MM.1S (cell line): ENCODE measurements at regions not wholly inside any gene's neighbourhood (a gene's known extent, or its start where the extent isn't known, plus 50 kb on each side); places are given as distances from the start of the nearest gene placed in this dataset.

ENCODE experiments used
- DNase-seq: peaks from one replicate; pipeline ENCODE4 v3.0.0-alpha.2; 2015
- H2AFZ ChIP-seq: fragments of 300-600 bp; sonication (generic); 2 replicates; pipeline ENCODE4 v1.6.0; 2016; ENCODE audit warnings: antibody characterized with exemption, low read length
- H3F3A ChIP-seq: fragments of 300-600 bp; sonication (generic); 2 replicates; pipeline ENCODE4 v1.6.1; 2016; ENCODE audit warnings: mild to moderate bottlenecking, antibody characterized with exemption, low read length, moderate library complexity, mixed read lengths; ENCODE audit not compliant: insufficient read depth
- H3K27ac ChIP-seq: fragments of 300-600 bp; sonication (generic); 2 replicates; pipeline ENCODE4 v1.5.1; 2016; ENCODE audit warnings: mild to moderate bottlenecking, low read length
- H3K27me3 ChIP-seq: fragments of 300-600 bp; sonication (generic); replicated peaks from 2 replicates; pipeline ENCODE4 v1.6.0; 2016; ENCODE audit warnings: low read length; ENCODE audit not compliant: insufficient read depth
- H3K36me3 ChIP-seq: fragments of 300-600 bp; sonication (generic); replicated peaks from 2 replicates; pipeline ENCODE4 v1.6.1; 2016; ENCODE audit warnings: mild to moderate bottlenecking, low read length, mixed read lengths; ENCODE audit not compliant: insufficient read depth
- H3K4me1 ChIP-seq: fragments of 300-600 bp; sonication (generic); 2 replicates; pipeline ENCODE4 v1.6.1; 2016; ENCODE audit warnings: low read length, mixed read lengths
- H3K4me2 ChIP-seq: fragments of 300-600 bp; sonication (generic); 2 replicates; pipeline ENCODE4 v1.6.0; 2016; ENCODE audit warnings: low read depth, low read length
- H3K4me3 ChIP-seq: fragments of 300-600 bp; sonication (generic); 2 replicates; pipeline ENCODE4 v1.5.1; 2016; ENCODE audit warnings: low read length, mixed read lengths
- H3K79me2 ChIP-seq: fragments of 300-600 bp; sonication (generic); 2 replicates; pipeline ENCODE4 v1.6.1; 2016; ENCODE audit warnings: mixed run types, low read length, mixed read lengths
- H3K9ac ChIP-seq: fragments of 300-600 bp; sonication (generic); 2 replicates; pipeline ENCODE4 v1.6.1; 2016; ENCODE audit warnings: low read length, mixed read lengths
- H3K9me2 ChIP-seq: fragments of 300-600 bp; sonication (generic); replicated peaks from 2 replicates; pipeline ENCODE4 v1.6.1; 2016; ENCODE audit warnings: mild to moderate bottlenecking, low read length, mixed read lengths; ENCODE audit not compliant: insufficient read depth
- H3K9me3 ChIP-seq: fragments of 300-600 bp; sonication (generic); replicated peaks from 2 replicates; pipeline ENCODE4 v1.6.1; 2016; ENCODE audit warnings: mild to moderate bottlenecking, low read length, mixed read lengths; ENCODE audit not compliant: insufficient read depth
- H4K20me1 ChIP-seq: fragments of 300-600 bp; sonication (generic); 2 replicates; pipeline ENCODE4 v1.6.1; 2016; ENCODE audit warnings: mild to moderate bottlenecking, low read length, moderate library complexity, mixed read lengths; ENCODE audit not compliant: insufficient read depth
- EZH2 ChIP-seq: fragments of 300-600 bp; sonication (generic); optimal IDR thresholded peaks from 2 replicates; pipeline ENCODE3; 2017; ENCODE audit warnings: low read depth, mild to moderate bottlenecking, antibody characterized with exemption, low read length, mixed read lengths
- EZH2phosphoT487 ChIP-seq: fragments of 300-600 bp; sonication (generic); IDR thresholded peaks from 2 replicates; pipeline ENCODE4 v1.6.1; 2018; ENCODE audit warnings: antibody characterized with exemption, low read length
- TF ChIP-seq, protein P1 (sequence below): fragments of 300-600 bp; sonication (generic); IDR thresholded peaks from 2 replicates; pipeline ENCODE4 v1.5.1; 2016; ENCODE audit warnings: antibody characterized with exemption, low read length, mixed read lengths

DNA sequence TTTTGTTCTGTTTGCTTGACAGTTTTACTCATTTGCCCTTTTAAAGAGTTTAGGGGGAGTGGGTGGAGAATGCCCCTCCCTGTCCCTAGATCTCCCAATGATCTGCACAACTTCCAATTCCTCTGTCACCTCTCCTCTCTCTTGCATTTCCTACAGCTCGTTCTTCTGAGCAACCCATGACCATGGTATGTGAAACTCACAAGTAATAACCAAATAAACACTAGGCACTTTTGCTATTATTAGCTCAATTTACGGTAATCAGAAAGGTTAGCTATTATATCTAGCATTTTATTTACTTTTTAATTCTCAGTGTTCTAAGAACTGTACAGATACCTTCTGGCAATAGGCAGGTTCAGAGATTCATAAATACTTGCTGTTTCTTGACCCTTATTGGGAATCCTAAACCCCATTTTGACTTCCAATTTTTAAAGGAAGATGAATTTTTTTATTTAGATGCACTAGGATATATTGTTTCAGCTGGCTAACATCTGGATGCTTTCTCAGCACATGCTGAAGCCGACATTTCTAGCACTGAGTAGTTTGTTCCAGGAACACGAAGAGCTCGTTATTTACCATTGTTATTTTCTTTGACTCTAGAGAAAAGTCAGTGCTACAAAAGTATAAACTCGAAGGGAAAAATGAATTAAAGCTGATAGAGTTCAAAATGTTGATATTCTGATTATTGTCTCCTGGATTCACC lies 194.7 kb upstream of the TLL1 start:
- no peaks in the 10 kb centered on the region for H4K20me1 ChIP-seq
- H3K9me2 ChIP-seq = no peaks in the 10 kb centered on the region
- H3K4me3 ChIP-seq = no peak overlapping the region
- no peaks in the 10 kb centered on the region for H3K27me3 ChIP-seq
- TF ChIP-seq, protein P1, sequence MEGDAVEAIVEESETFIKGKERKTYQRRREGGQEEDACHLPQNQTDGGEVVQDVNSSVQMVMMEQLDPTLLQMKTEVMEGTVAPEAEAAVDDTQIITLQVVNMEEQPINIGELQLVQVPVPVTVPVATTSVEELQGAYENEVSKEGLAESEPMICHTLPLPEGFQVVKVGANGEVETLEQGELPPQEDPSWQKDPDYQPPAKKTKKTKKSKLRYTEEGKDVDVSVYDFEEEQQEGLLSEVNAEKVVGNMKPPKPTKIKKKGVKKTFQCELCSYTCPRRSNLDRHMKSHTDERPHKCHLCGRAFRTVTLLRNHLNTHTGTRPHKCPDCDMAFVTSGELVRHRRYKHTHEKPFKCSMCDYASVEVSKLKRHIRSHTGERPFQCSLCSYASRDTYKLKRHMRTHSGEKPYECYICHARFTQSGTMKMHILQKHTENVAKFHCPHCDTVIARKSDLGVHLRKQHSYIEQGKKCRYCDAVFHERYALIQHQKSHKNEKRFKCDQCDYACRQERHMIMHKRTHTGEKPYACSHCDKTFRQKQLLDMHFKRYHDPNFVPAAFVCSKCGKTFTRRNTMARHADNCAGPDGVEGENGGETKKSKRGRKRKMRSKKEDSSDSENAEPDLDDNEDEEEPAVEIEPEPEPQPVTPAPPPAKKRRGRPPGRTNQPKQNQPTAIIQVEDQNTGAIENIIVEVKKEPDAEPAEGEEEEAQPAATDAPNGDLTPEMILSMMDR = no peak
- TF ChIP-seq EZH2phosphoT487 = no peak
- no peak for TF ChIP-seq EZH2
- no peaks in the 10 kb centered on the region for H3K79me2 ChIP-seq
- no peaks in the 10 kb centered on the region for H3K9me3 ChIP-seq
- H3K4me1 ChIP-seq = no peaks in the 10 kb centered on the region
- no peak overlapping the region for H2AFZ ChIP-seq
- H3K9ac ChIP-seq = no peak overlapping the region
- H3F3A ChIP-seq = no peaks in the 10 kb centered on the region
- H3K36me3 ChIP-seq = no peaks in the 10 kb centered on the region
- H3K27ac ChIP-seq = no peak overlapping the region
- no peak for DNase-seq
- no peak overlapping the region for H3K4me2 ChIP-seq

DNA sequence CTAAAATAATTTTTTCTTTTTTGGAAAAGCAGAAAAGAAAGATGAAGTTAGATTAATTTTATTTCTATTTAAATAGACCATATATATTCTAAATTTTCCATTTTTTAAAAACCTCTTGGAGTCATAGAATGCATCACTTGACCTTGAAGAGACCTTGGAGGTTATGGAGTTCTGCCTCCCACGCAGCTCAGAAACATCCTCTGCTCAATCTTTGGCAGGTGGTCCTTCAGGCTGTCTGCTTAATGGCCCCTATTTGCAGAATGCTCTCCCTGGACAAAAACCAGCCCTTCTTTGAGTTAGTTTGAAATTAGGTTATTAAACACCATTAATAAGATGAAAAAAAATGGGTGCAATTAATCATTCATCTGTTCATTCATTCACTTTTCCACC lies 194.1 kb upstream of the TLL1 start:
- TF ChIP-seq, protein P1 = no peak
- TF ChIP-seq EZH2 = no peak
- no peak for TF ChIP-seq EZH2phosphoT487

DNA sequence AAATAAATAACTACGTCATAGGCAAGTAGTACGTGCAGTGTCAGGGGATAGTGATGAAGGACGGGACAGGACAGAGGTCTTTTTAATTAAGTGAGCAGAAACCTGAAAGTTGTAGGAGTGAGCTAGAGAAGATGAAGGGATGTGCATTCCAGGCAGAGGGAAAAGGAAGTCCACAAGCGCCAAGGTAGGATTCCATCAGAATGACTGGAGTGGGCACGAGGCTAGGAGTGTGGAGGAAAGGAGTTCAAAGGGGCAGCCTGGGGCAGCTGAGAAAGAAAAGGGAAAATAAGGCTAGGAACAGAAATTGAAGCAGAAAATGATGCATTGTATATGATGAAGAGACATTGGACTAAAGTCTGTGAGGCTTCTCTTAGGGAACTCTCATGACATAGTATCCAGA lies 192.2 kb upstream of the TLL1 start:
- no peaks in the 10 kb centered on the region for H3K9me3 ChIP-seq
- H3F3A ChIP-seq = no peaks in the 10 kb centered on the region
- no peak overlapping the region for H3K4me2 ChIP-seq
- H3K9me2 ChIP-seq = no peaks in the 10 kb centered on the region
- no peaks in the 10 kb centered on the region for H3K27me3 ChIP-seq
- no peaks in the 10 kb centered on the region for H3K79me2 ChIP-seq
- no peaks in the 10 kb centered on the region for H3K36me3 ChIP-seq
- H3K4me3 ChIP-seq = no peak overlapping the region
- TF ChIP-seq EZH2phosphoT487 = no peak
- TF ChIP-seq, protein P1 = no peak
- H3K4me1 ChIP-seq = no peaks in the 10 kb centered on the region
- no peak for DNase-seq
- H4K20me1 ChIP-seq = no peaks in the 10 kb centered on the region
- H3K9ac ChIP-seq = no peak overlapping the region
- no peak overlapping the region for H2AFZ ChIP-seq
- H3K27ac ChIP-seq = no peak overlapping the region

More for the DNA sequence above, 194.1 kb upstream of the TLL1 start:
- Histone ChIP-seq H3K27me3 (no peaks in the 10 kb centered on the region), H2AFZ (no peak overlapping the region), H3K27ac (no peak overlapping the region), H3K9ac (no peak overlapping the region), H3K4me1 (no peaks in the 10 kb centered on the region), H3K36me3 (no peaks in the 10 kb centered on the region), H3K4me2 (no peak overlapping the region), H3K4me3 (no peak overlapping the region), H3K79me2 (no peaks in the 10 kb centered on the region), H3K9me2 (no peaks in the 10 kb centered on the region), H3F3A (no peaks in the 10 kb centered on the region), H3K9me3 (no peaks in the 10 kb centered on the region), H4K20me1 (no peaks in the 10 kb centered on the region)
- no peak for DNase-seq
